Muscle of leg (tissue), 3 donors: ENCODE measurements at regions not wholly inside any gene's neighbourhood (a gene's known extent, or its start where the extent isn't known, plus 50 kb on each side); places are given as distances from the start of the nearest gene placed in this dataset.

Source experiments
- DNase-seq: peaks from one replicate; pipeline ENCODE4 v3.0.0; 2013
- H3K27ac ChIP-seq: one replicate; pipeline ENCODE4 v1.5.1; 2013; ENCODE audit warnings: mild to moderate bottlenecking, low read length, control low read depth
- H3K27me3 ChIP-seq: one replicate; pipeline ENCODE4 v1.6.1; 2013; ENCODE audit warnings: low read length; ENCODE audit not compliant: control insufficient read depth, insufficient read depth
- H3K36me3 ChIP-seq: one replicate; pipeline ENCODE4 v1.6.1; 2013; ENCODE audit warnings: low read length; ENCODE audit not compliant: control insufficient read depth, insufficient read depth
- H3K4me1 ChIP-seq: one replicate; pipeline ENCODE4 v1.6.1; 2013; ENCODE audit warnings: low read length; ENCODE audit not compliant: control insufficient read depth, insufficient read depth
- H3K4me3 ChIP-seq: one replicate; pipeline ENCODE4 v1.5.1; 2013; ENCODE audit warnings: low read length, control low read depth
- H3K9me3 ChIP-seq: replicated peaks from 2 replicates; pipeline ENCODE4 v1.6.1; 2013; ENCODE audit warnings: low read depth, low read length; ENCODE audit not compliant: control insufficient read depth
- WGBS: methylation state at CpG from one replicate; pipeline ENCODE4 v1.1.5; 2013; ENCODE audit warnings: missing lambda C conversion rate; ENCODE audit not compliant: insufficient coverage; 5-methylcytosine and 5-hydroxymethylcytosine counted together

GRCh38 chr11:98800696-98801095 is 220.1 kb upstream of the CNTN5 start:
- Histone ChIP-seq H3K36me3 (no peaks in the 10 kb centered on the region), H3K4me3 (no peak overlapping the region), H3K27ac (no peak overlapping the region), H3K4me1 (no peaks in the 10 kb centered on the region), H3K9me3 (peaks cover 2% of the 10 kb centered on the region), H3K27me3 (no peaks in the 10 kb centered on the region)
- 27% methylated on average over 2 of the region's 4 CpGs for WGBS
- DNase-seq = peak; percentile 64

DNA sequence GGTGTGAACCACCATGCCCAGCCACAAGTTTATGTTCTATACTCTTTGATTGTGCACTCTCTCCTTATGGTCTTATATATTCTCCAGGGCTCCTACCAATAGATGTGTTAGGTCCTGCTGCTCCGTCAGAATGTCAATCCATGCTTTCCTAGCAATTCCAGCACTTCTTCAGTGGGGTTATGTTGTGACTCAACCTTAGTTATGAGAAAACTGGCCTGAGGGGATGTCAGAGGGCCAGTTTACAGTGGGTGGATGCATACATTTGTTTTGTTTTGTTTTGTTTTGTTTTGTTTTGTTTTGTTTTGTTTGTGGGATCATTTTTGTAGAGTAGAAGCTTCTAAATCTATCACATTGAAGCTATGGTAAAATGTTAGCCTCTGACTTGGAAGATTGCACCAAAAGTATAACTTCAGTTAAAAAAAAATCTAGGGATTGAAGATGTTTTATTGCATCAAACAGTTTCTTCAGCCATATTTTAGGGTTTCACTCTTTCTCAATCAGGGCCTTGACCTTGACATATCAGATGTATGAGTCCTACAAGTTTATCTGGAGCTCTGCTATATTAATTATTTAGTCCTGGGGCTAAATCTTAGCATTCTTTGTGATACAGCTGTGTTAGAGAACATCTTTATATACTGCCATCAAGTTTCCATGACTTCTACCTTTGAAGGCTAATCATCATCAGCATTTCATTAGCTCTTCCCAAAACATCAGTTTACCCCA is 191.6 kb upstream of the CNTN5 start:
- WGBS = no CpG with 5 or more reads among the region's 1 CpG
- H3K36me3 ChIP-seq = no peaks in the 10 kb centered on the region
- H3K4me3 ChIP-seq = no peak overlapping the region

GRCh38 chr11:98829971-98830370 is 190.8 kb upstream of the CNTN5 start:
- DNase-seq = peak; percentile 22
- 50% methylated on average over 1 of the region's 2 CpGs for WGBS
- Histone ChIP-seq H3K9me3 (no peaks in the 10 kb centered on the region), H3K4me1 (no peaks in the 10 kb centered on the region), H3K36me3 (no peaks in the 10 kb centered on the region), H3K4me3 (no peak overlapping the region), H3K27ac (no peak overlapping the region), H3K27me3 (no peaks in the 10 kb centered on the region)

More for the DNA sequence above, 191.6 kb upstream of the CNTN5 start:
- Histone ChIP-seq H3K9me3 (no peaks in the 10 kb centered on the region), H3K27me3 (no peaks in the 10 kb centered on the region), H3K27ac (no peak overlapping the region), H3K4me1 (no peaks in the 10 kb centered on the region)
- no peak for DNase-seq

DNA sequence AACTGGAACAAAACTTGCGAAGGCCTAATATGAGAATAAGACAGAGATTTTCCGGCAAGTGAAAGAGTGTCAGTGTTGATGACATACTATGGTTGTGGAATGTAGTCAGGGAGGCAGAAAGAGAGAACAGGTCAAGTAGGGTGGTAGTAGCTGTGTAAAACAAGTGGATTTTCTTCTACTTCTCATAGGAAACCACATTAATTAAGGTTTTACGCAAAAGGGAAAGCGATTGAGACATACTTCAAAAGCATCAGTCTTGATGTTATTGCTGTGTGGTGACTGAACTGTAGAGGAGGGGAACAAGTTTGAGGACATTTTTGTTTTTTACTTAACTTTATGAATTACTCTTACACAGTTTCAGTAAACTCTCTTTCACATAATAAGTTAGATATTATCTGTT is 186.0 kb upstream of the CNTN5 start:
- Histone ChIP-seq H3K4me1 (no peaks in the 10 kb centered on the region), H3K27ac (no peak overlapping the region), H3K27me3 (no peaks in the 10 kb centered on the region), H3K4me3 (no peak overlapping the region), H3K9me3 (no peaks in the 10 kb centered on the region), H3K36me3 (no peaks in the 10 kb centered on the region)
- WGBS = 92% methylated on average over 2 of the region's 4 CpGs
- no peak for DNase-seq

- no CpG with 5 or more reads among the region's 2 CpGs for WGBS
- no peak overlapping the region for H3K4me3 ChIP-seq
- no peaks in the 10 kb centered on the region for H3K9me3 ChIP-seq
- H3K4me1 ChIP-seq = no peaks in the 10 kb centered on the region
- peak; percentile 13 for DNase-seq
- H3K36me3 ChIP-seq = no peaks in the 10 kb centered on the region
- no peak overlapping the region for H3K27ac ChIP-seq
- H3K27me3 ChIP-seq = no peaks in the 10 kb centered on the region
These were observed 185.4 kb upstream of the CNTN5 start for GRCh38 chr11:98835335-98835734.

- no CpG with 5 or more reads among the region's 1 CpG for WGBS
- DNase-seq = no peak
- H3K4me3 ChIP-seq = no peak overlapping the region
- no peaks in the 10 kb centered on the region for H3K4me1 ChIP-seq
- H3K27me3 ChIP-seq = no peaks in the 10 kb centered on the region
- H3K9me3 ChIP-seq = no peaks in the 10 kb centered on the region
- no peak overlapping the region for H3K27ac ChIP-seq
- no peaks in the 10 kb centered on the region for H3K36me3 ChIP-seq
These were observed 184.6 kb upstream of the CNTN5 start for GRCh38 chr11:98836156-98836555.

DNA sequence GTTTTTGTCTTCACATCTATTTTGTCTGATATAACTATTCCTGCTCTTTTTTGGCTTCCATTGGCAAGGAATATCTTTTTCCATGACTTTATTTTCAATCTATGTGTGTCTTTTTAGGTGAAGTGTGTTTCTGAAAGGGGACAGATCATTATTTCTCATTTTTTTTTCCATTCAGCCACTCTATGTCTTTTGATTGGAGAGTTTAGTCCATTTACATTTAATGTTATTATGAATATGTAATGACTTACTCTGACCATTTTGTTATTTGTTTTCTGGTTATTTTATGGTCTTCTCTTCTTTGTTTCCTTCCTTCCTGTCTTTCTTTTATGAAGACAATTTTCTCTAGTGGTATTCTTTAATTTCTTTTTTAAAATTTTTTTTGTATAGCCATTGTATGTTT is 178.6 kb upstream of the CNTN5 start:
- H3K4me3 ChIP-seq = no peak overlapping the region
- no peaks in the 10 kb centered on the region for H3K4me1 ChIP-seq
- no peak for DNase-seq
- H3K36me3 ChIP-seq = no peaks in the 10 kb centered on the region
- no peaks in the 10 kb centered on the region for H3K27me3 ChIP-seq
- H3K9me3 ChIP-seq = no peaks in the 10 kb centered on the region
- no peak overlapping the region for H3K27ac ChIP-seq

DNA sequence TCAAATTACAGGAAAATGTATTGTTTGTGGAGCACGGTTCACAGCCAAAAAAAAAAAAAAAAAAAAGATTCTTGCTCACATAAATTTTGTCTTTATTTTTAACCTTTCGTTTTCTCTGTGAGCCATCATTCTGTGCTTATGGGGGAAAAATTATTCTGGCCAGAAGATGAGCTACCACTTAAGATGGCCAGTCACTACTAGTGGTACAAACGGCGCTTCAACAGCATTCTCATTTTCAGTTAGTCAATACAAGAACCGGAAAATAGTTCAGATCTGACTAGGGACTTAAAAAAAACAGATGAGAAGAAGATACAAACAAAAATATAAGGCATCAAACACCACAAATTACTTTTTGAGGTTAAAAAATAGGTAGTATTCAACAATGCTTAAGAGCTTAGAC is 158.6 kb upstream of the CNTN5 start:
- H3K4me3 ChIP-seq = no peak overlapping the region
- no peaks in the 10 kb centered on the region for H3K36me3 ChIP-seq
- H3K4me1 ChIP-seq = no peaks in the 10 kb centered on the region
- no peak overlapping the region for H3K27ac ChIP-seq
- DNase-seq = no peak
- H3K27me3 ChIP-seq = no peaks in the 10 kb centered on the region
- no CpG with 5 or more reads among the region's 5 CpGs for WGBS
- no peaks in the 10 kb centered on the region for H3K9me3 ChIP-seq

GRCh38 chr11:98871690-98872089 is 149.1 kb upstream of the CNTN5 start:
- Histone ChIP-seq H3K9me3 (no peaks in the 10 kb centered on the region), H3K4me3 (no peak overlapping the region), H3K36me3 (no peaks in the 10 kb centered on the region), H3K27ac (no peak overlapping the region), H3K4me1 (no peaks in the 10 kb centered on the region), H3K27me3 (no peaks in the 10 kb centered on the region)
- no peak for DNase-seq
- WGBS = no CpG with 5 or more reads among the region's 3 CpGs

DNA sequence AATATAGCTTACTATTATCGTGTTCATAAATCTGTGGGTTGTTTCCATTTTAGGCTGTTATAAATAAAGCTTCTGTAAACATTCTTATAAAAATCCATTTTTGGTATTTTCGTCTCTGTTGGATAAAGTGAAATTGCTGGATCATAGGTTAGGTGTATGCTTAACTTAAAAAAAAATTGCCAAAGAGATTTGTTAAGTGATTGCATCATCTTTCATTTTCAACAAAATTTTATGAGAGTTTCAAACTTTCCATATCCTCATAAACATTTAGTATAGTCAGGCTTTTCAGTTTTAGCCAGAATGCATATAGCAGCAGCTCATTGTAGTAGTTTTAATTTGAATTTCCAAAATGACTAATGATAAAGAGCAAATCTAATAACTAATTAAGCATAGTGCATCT is 146.7 kb upstream of the CNTN5 start:
- H3K4me1 ChIP-seq = no peaks in the 10 kb centered on the region
- H3K9me3 ChIP-seq = no peaks in the 10 kb centered on the region
- H3K27ac ChIP-seq = no peak overlapping the region
- no peaks in the 10 kb centered on the region for H3K36me3 ChIP-seq
- H3K4me3 ChIP-seq = no peak overlapping the region
- no peaks in the 10 kb centered on the region for H3K27me3 ChIP-seq
- DNase-seq = no peak
- no CpG with 5 or more reads among the region's 2 CpGs for WGBS

- DNase-seq = no peak
- H3K4me3 ChIP-seq = no peak overlapping the region
- H3K36me3 ChIP-seq = no peaks in the 10 kb centered on the region
- no peaks in the 10 kb centered on the region for H3K27me3 ChIP-seq
- H3K4me1 ChIP-seq = no peaks in the 10 kb centered on the region
- WGBS = no CpG with 5 or more reads among the region's 1 CpG
- peaks cover 8% of the 10 kb centered on the region for H3K9me3 ChIP-seq
- H3K27ac ChIP-seq = no peak overlapping the region
These were observed 124.8 kb upstream of the CNTN5 start for GRCh38 chr11:98895936-98896335.
